HG03342 (cell line): ENCODE measurements at regions not wholly inside any gene's neighbourhood (a gene's known extent, or its start where the extent isn't known, plus 50 kb on each side); places are given as distances from the start of the nearest gene placed in this dataset.

Source experiments
- ATAC-seq: cut with Tn5 transposase; IDR thresholded peaks from one replicate; pipeline ENCODE4 v1.9.1; 2021; ENCODE audit warnings: mild to moderate bottlenecking, moderate library complexity; ENCODE audit not compliant: unreplicated experiment

DNA sequence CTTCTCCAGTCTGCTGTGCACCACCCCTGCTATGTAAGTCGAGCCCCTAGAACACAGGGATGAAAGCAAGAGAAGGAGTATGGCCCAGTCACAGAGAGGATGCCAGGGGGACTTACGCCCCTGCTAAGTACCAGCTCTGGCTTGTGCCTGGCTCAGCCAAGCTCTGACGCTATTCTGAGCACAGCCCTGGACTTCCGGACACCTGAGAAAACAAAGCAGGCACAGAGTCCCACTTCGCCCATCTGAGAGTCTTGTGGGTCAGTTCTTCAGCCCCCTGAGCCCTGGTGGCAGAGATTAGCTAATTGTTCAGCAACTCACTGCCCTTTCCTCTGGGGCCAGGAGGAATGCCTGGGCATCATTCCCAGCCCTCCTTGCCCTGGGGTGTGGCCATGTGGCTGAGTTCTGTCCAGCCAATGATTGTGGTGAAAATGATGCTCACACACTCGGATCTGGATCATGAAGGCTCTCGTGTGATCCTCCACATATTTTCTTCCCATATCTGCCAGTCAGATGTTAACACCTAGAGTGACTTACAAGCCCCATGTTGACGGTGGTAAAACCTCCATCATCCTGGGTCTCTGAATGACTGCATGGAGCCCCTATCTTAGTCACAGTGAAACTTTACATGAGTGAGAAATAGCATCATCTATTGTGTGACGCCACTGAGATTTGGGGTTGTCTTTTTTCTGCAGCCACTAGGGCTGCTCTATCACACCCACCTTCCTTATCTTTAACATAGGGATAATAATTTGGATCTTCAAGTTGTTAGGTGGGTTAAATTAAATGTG lies 105.7 kb downstream of the TPRA1 start:
- no peak for ATAC-seq

DNA sequence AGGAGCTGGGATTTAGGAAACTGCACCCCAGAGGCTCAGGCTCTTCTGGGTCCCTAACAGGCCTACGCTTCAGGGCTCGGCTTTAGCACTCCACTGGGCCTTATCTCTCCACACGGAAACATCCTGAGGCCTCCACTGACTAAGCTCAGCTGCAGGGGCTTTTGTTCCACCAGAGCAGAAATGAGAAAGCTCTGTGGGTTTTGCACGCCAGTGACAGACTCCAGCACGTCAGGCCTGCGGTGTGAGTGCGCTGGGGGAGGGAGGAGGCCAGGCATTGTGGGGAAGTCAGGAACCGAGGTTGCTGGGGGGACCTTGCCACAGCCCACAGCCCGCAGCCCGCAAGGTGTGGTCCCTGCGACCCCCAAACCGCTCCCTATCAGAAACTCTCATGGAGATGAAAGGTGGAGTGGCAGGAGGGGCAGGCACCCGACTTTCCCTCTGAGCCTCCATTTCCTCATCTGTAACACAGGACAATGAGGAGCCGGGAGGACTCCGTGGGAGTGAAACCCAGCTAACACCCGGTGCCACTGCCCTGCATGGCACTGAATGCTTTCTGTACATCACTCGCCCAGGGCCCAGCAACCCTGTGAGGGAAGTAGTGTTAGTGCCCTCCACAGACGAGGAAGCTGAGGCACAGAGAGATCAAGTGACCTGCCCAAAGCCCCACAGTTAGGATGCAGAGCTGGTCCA lies 106.5 kb downstream of the TPRA1 start:
- ATAC-seq, result peak; percentile 53

DNA sequence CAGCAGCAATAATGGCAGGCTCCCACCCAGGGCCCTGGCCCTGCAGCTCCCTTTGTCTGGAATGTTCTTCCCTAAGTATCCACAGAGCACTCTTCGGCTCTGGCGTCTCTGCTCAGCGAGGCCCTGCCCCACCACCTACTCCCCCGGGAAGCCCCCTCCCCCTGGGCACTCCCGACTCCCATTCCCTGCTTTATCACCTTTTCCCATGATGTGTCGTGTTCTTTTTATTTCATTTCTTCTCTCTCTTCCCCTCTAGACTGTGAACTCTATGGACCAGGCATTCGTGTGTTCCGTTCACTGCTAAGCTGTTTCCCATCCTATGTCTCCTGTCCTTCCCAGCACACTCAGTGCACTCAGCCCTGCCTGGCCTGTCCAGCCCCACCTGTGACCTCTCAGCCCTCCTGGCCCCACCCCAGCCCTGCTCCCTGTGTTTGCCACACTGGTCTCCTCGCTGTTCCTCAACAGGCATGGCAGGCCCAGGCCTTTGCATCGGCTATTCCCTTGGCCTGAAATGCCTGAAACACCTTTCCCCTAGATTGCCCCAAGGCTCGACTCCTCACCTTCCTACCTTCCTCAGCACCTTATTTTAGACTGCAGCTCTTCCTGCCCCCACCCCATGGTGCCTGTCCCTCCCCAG lies 107.4 kb downstream of the TPRA1 start:
- no peak for ATAC-seq

DNA sequence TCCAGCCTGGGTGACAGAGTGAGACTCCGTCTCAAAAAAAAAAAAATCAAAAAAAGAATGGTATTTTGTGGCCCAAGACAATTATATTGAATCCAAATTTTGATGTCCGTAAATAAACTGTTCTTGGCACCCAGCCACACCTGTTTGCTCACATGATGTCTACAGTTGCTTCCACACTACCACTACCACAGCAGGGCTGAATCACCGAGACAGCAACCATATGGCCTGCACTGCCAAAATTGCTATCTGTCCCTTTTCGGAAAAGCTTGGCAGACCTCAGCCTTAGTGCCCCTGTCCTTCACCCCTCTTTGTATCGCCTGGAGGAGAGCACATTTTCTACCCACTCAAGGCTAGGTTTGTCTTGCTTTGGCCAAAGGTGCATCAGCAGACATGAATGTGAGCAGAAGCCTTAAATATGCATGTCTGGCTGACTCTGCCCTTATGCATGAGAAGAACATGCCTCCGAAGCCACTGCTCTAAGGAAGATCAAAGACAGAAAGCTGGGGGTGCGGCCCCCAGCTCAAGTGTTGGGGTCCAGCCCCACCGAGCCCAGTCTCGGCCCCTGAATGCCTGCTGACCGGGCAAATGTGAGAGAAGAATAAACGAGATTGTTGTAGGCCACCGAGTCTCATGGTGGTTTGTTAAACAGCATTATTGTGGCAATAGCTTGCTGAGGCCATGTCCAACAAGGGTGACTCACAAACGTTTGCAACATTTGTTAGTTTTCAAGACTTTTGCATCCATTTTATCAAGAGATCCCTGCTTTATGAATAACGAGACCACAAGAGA lies 108.1 kb downstream of the TPRA1 start:
- ATAC-seq, result no peak

DNA sequence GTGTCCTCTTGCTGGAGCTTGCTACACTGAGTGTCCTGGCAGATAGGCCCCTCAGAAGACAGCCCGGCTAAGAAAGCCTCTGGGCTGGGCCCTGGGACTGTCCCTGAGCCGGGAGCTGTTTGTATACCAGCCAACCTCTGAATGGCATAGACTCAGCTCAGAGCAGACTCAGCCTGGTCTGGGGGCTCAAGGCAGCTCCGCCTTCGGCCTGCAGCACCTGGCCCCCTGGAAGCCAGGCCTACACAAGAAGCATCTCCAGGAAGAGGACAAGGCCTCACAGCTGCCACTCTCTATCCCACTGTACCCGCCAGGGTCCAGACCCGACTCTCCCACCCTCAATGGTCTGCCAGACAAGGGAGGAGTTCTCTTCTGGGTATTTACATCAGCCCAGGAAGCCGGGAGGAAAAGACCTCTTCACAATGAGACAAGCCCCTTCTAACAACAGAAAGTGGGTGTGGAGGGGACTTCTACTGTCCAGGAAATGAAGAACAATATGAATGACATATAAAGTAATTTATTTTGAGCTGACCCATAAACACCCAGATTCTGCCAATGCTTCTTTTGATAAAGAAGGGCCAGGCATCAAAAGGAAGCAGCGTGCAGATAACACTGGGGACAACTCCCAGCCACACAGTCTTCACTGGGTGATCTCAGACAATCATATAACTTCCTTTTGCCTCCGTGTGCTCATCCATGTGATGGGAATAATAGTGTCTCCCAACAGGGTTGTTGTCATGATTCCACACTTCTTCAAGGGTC lies 110.2 kb downstream of the TPRA1 start:
- ATAC-seq, result no peak

DNA sequence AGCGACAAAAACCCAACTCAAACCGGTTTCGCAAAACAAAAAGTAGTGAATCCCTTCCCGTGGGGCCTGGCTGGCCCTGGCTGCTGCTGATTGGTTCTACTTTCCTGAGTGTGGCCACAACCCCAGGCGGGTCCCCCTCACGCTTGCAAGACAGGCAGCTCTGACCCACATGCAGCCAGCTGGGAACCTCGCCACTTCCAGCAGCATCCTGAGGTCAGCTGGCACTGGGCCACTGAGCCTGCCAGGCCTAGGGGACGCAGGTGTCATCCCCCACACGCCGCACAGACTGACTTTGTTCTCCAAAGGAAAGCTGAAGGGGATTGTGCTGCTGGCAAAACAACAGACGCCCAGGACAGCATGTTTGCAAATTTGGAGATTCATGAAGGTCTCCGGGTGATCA lies 111.1 kb downstream of the TPRA1 start:
- ATAC-seq, result no peak

DNA sequence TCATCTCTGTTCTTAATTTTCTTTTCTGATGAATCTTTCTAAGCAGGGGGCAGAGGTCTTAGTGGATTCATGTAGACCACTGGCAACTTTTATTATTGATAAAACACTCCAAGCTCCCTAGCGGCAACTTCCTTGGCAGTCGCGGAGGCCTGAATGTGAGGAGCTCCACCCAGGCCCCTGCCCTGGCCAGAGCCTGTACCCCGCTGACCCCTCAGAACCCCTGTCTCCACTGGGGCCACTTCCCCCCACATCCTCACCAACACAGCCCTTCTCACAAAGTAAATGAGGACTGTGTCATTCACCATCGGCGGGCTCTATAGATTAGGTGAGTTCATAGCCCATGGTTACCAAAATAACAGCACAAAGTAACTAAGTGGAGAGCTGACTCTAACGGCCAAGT lies 111.6 kb downstream of the TPRA1 start:
- ATAC-seq, result no peak

DNA sequence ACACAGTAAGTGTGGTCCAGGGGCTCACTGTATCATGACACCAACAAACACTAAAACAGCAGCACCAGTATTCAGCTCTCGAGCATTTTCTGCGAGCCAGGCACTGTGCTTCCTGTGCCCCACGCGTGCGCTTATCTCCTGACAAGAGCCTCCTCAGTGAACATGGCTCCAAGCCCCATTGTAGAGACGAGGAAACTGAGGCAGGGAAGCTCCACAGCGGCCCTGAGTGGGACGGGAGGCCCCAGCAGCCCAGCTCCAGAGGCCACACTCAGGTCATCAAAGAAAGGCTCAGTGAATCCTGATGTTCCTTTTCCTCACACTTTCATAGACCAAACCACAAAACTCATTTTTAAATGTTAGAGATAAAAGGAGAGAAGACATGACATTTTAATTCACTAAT lies 113.1 kb downstream of the TPRA1 start:
- no peak for ATAC-seq

DNA sequence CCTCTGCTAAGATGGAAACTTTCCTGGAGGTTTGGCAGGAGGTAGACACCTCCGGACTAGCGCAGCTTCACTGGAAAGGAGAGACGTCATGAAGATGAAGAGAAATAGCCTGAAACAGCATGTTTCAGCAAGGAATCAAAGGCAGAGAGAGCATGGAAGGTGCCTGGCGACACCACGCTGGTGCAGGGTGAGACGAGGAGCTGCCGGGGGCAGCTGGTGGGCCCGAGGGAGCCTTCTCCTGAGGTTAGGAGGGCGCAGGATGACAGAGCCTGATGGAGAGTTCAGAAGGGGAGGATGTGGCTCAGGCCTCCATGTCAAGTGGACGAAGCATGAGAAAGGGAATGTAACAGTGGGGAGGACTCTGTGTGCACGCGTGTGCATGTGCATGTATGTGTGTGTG lies 113.6 kb downstream of the TPRA1 start:
- ATAC-seq, result no peak

DNA sequence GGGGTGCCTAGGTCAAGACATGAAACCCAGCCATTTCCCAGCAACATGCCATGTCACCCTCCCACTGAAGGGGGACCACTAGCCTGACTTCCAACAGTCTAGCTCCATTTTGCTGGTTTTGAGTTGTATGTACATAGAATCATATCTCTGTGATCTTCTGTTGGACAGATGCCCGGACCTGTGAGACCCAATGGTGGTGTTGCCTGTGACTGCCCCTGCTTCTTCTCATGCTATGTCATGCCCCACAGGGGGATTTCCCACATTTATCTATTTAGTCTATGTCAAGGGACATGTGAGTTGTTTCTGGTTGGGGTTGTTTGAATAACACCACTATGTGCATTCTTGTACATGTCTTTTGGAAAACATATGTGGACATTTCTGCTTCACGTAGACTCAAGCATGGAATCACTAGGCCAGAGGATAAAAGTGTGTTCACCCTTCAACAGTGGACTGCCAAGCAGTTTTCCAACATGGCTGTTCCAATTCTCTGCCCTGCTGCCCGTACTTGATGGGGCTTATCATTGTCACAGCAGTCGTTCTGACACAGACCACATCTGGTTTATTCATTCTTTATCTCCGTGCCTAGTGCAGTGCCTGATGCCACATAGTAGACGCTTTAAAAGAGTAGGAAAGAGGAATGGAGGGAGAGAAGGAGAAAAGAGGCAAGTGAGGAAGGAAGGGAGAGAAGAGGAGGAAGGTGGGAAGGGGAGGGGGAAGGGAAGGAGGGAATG lies 114.4 kb downstream of the TPRA1 start:
- no peak for ATAC-seq

DNA sequence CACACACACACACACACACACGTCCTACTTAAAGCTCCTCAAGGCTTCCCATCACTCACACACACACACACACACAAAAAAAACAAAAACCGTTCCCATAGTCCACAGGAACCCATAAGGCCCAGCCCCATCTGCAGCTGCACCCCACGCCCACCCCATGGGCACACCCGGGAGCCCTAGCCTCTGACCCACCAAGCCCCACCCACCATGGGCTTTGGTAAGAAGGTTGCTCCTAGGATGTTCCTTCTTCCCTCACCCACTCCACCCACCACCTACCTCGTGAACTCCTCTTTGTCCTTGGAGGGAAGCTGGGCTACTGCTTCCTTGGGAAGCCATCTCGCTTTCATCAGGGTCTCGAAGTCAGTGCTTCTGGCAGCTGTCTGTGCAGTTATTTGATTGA lies 115.1 kb downstream of the TPRA1 start:
- no peak for ATAC-seq

DNA sequence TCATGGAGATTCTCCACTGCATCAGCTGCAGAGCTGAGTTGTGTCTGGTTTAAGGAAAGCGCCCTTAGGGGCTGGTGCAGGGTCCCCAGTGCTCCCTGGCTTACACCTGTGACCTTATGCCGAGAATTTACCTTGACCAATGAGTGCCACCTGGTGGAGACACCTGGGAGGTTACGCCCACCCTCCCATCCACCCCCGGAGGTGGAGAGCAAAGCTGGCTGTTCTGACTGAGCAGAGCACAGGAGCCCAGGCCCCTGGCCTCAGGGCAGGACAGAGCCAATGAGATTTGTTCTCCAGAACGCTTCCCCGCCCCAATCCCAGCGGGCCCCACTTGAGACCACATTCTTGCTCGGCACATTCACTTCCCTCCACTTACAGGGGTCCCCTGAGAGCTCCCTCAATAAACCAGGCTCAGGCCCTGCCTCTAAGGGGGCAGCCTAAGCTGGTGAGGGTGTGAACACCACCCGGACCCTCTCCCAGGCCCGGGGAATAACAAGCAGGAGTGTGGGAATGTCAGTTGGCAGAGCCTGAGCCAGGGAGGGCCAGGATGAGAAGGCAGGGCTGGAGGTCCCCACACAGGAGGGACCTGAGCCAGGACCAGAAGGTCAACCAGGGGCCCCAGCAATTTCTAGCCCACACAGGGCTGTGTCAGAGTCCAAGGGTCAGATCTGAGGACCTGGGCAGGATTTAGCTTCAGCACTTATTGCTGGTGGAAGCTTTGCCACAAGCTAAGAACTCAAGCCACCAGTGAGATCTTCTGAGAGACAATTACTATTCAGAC lies 117.1 kb downstream of the TPRA1 start:
- no peak for ATAC-seq

DNA sequence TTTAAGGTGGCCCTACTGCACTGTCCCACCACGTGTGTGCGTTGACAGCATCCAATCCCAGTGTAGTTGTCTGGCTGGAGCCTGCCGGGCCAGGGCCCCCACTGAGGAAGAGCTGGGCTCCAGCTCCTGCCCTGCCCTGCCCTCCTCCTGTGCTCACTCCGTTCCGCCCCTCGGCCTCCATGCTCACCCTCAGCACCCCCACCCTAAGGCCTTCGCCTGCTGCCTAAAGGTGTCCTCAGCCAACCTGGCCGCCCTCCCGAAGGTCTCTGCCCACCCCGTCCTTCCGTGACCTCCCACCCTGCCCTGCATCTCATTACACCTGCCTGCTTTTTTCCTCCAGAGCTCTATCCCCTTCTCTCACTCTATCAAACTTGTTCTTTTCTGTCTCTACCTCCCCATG lies 118.0 kb downstream of the TPRA1 start:
- no peak for ATAC-seq

DNA sequence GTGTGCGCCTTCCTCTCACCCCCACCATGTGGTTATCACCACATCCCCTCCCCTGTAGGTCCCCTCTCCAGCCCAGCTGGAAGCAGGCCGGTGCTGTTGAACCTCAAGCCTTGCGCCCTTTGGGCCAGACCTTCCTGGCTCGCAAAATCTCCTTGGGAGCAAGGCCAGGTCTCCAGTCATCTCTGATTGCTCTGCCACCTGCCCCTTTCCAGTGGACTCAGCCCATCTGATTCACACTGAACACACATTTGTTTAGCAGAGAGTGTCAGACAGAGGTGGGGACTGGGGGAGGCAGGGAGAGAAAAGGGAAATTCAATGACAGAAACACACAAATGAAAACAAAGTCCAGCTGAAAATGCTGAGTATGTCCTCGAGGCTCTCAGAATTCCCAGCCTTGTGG lies 119.4 kb downstream of the TPRA1 start:
- no peak for ATAC-seq

DNA sequence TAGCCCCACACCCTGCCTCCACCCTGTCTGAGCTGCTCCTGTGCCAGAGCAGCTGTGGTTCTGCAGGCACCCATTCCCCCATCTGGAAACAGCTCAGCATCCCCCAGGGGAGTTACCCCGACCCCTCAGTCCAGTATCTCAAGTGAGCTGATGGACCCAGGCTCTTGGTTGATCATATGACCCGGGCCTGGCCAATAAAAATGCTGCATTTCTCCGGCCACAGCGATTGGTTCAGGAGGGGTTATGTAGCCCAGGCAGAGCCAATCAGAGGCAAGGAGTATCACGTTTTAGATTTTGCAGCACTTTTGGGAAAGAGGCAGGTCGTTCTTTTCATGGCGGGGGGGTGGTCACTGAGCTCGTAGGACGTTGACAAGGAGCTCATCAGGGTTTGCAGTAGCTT lies 120.8 kb downstream of the TPRA1 start:
- ATAC-seq, result no peak

DNA sequence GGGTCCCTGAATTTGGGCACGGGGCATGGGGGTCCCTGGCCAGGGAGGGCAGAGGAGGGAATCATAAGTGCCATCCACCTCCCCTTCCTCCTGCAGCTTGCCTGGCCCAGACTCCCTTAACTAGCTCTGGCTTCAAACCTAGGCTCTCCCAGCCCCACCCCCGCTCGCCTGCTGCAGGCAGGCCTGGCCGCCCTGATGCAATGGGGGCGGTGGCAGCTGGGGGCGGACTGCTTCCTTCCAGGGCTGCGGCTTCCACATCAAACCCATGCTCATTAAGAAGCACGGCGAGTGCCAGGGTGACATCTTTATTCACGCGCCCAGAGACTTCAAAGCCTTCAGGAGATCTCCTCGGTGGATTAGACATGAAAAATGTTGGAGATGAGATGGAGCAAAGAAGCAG lies 123.1 kb downstream of the TPRA1 start:
- no peak for ATAC-seq

DNA sequence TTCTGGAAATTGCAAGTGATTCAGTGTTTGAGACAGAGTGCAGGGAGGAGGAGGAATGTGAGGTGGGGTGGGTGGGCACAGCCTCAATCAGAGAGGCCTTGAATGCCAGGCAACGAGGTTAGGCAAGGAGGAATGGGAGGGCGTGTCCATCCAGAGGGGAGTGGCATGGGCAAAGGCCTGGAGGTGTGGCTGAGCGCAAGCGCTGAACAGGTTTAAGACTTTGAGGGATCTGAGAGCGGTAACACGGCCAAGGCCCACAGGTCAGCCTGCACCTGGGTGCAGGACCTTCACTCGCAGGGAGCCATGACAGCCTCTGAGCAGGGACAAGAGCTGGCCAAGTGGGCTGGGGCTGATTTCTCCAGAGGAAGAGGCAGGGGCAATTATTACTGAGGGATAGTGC lies 125.9 kb downstream of the TPRA1 start:
- ATAC-seq, result no peak

DNA sequence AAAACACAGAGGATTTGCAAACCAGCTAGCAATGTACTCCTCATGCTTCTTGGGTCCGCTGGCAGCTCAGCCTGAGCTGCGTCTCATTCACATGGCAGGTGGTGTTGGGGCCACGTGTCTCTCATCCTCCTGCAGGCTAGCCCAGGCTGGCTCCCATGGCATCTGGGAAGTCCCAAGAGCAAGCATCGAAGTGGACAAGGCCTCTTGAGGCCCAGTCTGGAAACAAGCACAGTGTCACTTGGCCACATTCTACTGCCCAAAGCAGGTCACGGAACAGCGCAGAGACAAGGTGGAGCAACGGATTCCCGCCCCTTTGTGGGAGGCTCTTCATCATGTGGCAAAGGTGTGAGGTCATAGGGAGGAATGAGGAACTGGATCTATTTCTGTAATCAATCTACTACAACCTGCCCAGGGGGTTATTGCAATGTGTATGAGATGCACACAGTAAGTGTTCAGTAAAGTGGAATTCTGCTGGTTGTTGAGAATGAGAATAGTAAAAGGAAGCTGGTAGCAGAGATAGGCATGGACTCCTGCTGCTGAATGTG lies 128.3 kb downstream of the TPRA1 start:
- ATAC-seq, result no peak
